ENCODE measurements at regions not wholly inside any gene's neighbourhood (a gene's known extent, or its start where the extent isn't known, plus 50 kb on each side); places are given as distances from the start of the nearest gene placed in this dataset.

- no peaks in the 10 kb centered on the region for H3K36me3 ChIP-seq (ENCODE audit: control insufficient read depth in 2 of 2, insufficient read depth in 2 of 2, low read length in 2 of 2)
- H3K9ac ChIP-seq (ENCODE audit: low read depth in 1 of 2, low read length in 2 of 2), result no peak overlapping the region
- H3K4me1 ChIP-seq (ENCODE audit: control insufficient read depth in 2 of 2, insufficient read depth in 2 of 2, low read length in 2 of 2), result no peaks in the 10 kb centered on the region
- no peaks in the 10 kb centered on the region for H3K9me3 ChIP-seq (ENCODE audit: control insufficient read depth in 2 of 2, low read length in 2 of 2)
- no peak overlapping the region for H3K4me3 ChIP-seq (ENCODE audit: low read length in 2 of 2)
- H3K27ac ChIP-seq (ENCODE audit: low read depth in 2 of 2, low read length in 2 of 2), result no peak overlapping the region
- H3K27me3 ChIP-seq (ENCODE audit: control insufficient read depth in 2 of 2, insufficient read depth in 2 of 2, low read length in 2 of 2), result no peaks in the 10 kb centered on the region
Measured at GRCh38 chr3:29099775-29100174, 181.1 kb upstream of the RBMS3 start.

- no peak overlapping the region for H3K9ac ChIP-seq (ENCODE audit: low read depth in 1 of 2, low read length in 2 of 2)
- no peaks in the 10 kb centered on the region for H3K4me1 ChIP-seq (ENCODE audit: control insufficient read depth in 2 of 2, insufficient read depth in 2 of 2, low read length in 2 of 2)
- H3K4me3 ChIP-seq (ENCODE audit: low read length in 2 of 2), result no peak overlapping the region
- H3K27ac ChIP-seq (ENCODE audit: low read depth in 2 of 2, low read length in 2 of 2), result no peak overlapping the region
- no peaks in the 10 kb centered on the region for H3K27me3 ChIP-seq (ENCODE audit: control insufficient read depth in 2 of 2, insufficient read depth in 2 of 2, low read length in 2 of 2)
- no peaks in the 10 kb centered on the region for H3K9me3 ChIP-seq (ENCODE audit: control insufficient read depth in 2 of 2, low read length in 2 of 2)
- H3K36me3 ChIP-seq (ENCODE audit: control insufficient read depth in 2 of 2, insufficient read depth in 2 of 2, low read length in 2 of 2), result no peaks in the 10 kb centered on the region
Measured at GRCh38 chr3:29100292-29100691, 180.6 kb upstream of the RBMS3 start.

DNA sequence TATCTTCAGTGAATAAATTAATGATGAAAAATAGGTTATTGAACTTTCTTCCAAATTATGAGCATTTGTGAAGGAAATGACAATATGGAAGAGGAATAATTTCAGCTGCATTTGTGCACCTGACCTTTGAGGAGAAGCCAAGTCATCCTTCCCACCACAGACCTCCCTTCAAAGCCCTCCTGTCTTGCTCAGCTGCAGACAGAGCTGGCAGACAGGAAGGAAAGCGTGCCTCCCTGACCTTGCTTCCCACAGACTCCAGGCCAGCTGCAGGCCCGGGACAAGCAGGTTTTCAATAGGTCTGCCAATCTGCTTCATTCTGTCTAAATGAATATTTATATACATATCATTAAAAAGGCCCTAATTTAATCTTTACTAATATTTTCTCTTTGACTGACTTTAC, 152.9 kb upstream of the RBMS3 start:
- Histone ChIP-seq H3K27me3 (ENCODE audit: control insufficient read depth in 2 of 2, insufficient read depth in 2 of 2, low read length in 2 of 2) (no peaks in the 10 kb centered on the region), H3K9ac (ENCODE audit: low read depth in 1 of 2, low read length in 2 of 2) (no peak overlapping the region), H3K27ac (ENCODE audit: low read depth in 2 of 2, low read length in 2 of 2) (no peak overlapping the region), H3K4me1 (ENCODE audit: control insufficient read depth in 2 of 2, insufficient read depth in 2 of 2, low read length in 2 of 2) (no peaks in the 10 kb centered on the region), H3K9me3 (ENCODE audit: control insufficient read depth in 2 of 2, low read length in 2 of 2) (no peaks in the 10 kb centered on the region), H3K4me3 (ENCODE audit: low read length in 2 of 2) (no peak overlapping the region), H3K36me3 (ENCODE audit: control insufficient read depth in 2 of 2, insufficient read depth in 2 of 2, low read length in 2 of 2) (no peaks in the 10 kb centered on the region)

- no peaks in the 10 kb centered on the region for H3K27me3 ChIP-seq (ENCODE audit: control insufficient read depth in 2 of 2, insufficient read depth in 2 of 2, low read length in 2 of 2)
- no peak overlapping the region for H3K27ac ChIP-seq (ENCODE audit: low read depth in 2 of 2, low read length in 2 of 2)
- no peak overlapping the region for H3K4me3 ChIP-seq (ENCODE audit: low read length in 2 of 2)
- H3K9me3 ChIP-seq (ENCODE audit: control insufficient read depth in 2 of 2, low read length in 2 of 2), result no peaks in the 10 kb centered on the region
- H3K9ac ChIP-seq (ENCODE audit: low read depth in 1 of 2, low read length in 2 of 2), result no peak overlapping the region
- no peaks in the 10 kb centered on the region for H3K36me3 ChIP-seq (ENCODE audit: control insufficient read depth in 2 of 2, insufficient read depth in 2 of 2, low read length in 2 of 2)
- H3K4me1 ChIP-seq (ENCODE audit: control insufficient read depth in 2 of 2, insufficient read depth in 2 of 2, low read length in 2 of 2), result no peaks in the 10 kb centered on the region
Measured at GRCh38 chr3:29137601-29138000, 143.3 kb upstream of the RBMS3 start.

DNA sequence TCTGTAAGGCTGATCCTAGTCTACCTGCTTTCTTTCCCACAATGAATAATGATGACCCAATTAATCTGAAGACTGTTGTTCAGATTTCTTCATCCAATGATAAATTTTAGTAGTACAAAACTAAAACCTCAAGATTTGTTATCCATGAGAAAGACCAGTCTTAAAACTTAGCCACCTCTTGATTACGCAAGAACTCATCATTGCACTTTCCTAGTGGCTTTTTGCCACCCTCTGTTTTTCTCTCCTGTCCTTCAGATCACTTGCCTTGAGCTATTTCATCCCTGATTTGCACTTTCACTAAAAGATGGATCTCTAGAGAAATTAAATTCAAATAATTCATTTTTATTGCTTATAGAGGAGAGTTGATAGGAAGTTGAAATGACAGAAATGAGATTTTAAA, 142.7 kb upstream of the RBMS3 start:
- Histone ChIP-seq H3K4me1 (ENCODE audit: control insufficient read depth in 2 of 2, insufficient read depth in 2 of 2, low read length in 2 of 2) (no peaks in the 10 kb centered on the region), H3K27me3 (ENCODE audit: control insufficient read depth in 2 of 2, insufficient read depth in 2 of 2, low read length in 2 of 2) (no peaks in the 10 kb centered on the region), H3K9me3 (ENCODE audit: control insufficient read depth in 2 of 2, low read length in 2 of 2) (no peaks in the 10 kb centered on the region), H3K4me3 (ENCODE audit: low read length in 2 of 2) (no peak overlapping the region), H3K9ac (ENCODE audit: low read depth in 1 of 2, low read length in 2 of 2) (no peak overlapping the region), H3K36me3 (ENCODE audit: control insufficient read depth in 2 of 2, insufficient read depth in 2 of 2, low read length in 2 of 2) (no peaks in the 10 kb centered on the region), H3K27ac (ENCODE audit: low read depth in 2 of 2, low read length in 2 of 2) (no peak overlapping the region)

DNA sequence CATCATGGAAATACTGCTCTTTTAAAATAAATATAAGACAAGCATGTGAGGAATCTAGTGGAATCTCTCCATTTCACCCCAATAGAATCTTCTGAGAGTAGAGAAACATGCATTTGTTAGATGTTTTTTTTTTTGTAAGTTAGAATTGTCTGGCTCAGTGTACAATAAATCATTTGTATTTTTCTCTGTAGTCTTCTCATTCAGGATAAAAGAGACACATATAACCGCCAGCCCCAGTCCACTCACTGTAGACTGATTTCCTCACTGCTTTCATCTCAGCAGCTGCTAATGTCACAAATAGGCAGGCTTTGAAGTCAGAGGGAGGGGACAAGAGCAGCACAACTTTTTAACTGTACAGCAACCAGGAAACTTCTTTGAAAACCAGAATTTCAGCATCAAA, 140.2 kb upstream of the RBMS3 start:
- no peaks in the 10 kb centered on the region for H3K27me3 ChIP-seq (ENCODE audit: control insufficient read depth in 2 of 2, insufficient read depth in 2 of 2, low read length in 2 of 2)
- no peak overlapping the region for H3K9ac ChIP-seq (ENCODE audit: low read depth in 1 of 2, low read length in 2 of 2)
- no peaks in the 10 kb centered on the region for H3K36me3 ChIP-seq (ENCODE audit: control insufficient read depth in 2 of 2, insufficient read depth in 2 of 2, low read length in 2 of 2)
- H3K27ac ChIP-seq (ENCODE audit: low read depth in 2 of 2, low read length in 2 of 2), result no peak overlapping the region
- H3K9me3 ChIP-seq (ENCODE audit: control insufficient read depth in 2 of 2, low read length in 2 of 2), result no peaks in the 10 kb centered on the region
- no peak overlapping the region for H3K4me3 ChIP-seq (ENCODE audit: low read length in 2 of 2)
- no peaks in the 10 kb centered on the region for H3K4me1 ChIP-seq (ENCODE audit: control insufficient read depth in 2 of 2, insufficient read depth in 2 of 2, low read length in 2 of 2)

DNA sequence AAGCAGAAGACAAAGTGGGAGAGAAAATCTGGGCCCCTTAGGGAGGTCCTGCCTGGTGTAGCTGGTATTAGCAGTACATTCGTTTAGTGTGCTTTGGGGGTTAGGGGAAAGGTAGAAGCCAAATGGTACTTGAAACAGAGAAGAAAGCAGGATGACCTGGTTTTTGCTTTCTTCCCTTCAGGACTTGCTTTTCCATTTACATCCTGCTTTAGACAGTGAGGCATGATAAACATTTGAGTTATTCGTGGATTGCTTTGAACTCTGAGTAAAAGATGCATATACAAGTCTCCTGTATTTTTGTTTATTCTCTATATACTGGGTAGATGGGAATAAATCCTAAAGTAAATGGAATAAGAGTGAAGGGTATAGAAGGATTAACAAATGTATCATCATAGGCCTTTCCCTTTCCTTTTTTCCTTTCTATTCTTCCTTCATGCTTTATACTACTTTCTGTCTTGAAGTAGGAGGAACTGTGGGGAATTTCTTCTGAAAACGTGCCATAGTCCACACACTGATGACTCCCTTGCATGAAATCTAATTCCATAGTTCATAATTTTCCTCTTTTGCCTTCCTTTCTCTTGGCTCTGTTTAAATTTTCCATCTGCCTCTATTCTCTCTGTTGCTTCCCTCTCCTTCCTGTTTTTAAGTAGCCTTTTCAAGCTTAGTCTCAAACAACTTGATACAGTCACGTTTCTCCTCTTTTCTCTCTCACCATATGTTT, 139.5 kb upstream of the RBMS3 start:
- no peak overlapping the region for H3K27ac ChIP-seq (ENCODE audit: low read depth in 2 of 2, low read length in 2 of 2)
- no peak overlapping the region for H3K4me3 ChIP-seq (ENCODE audit: low read length in 2 of 2)
- no peaks in the 10 kb centered on the region for H3K4me1 ChIP-seq (ENCODE audit: control insufficient read depth in 2 of 2, insufficient read depth in 2 of 2, low read length in 2 of 2)
- no peaks in the 10 kb centered on the region for H3K36me3 ChIP-seq (ENCODE audit: control insufficient read depth in 2 of 2, insufficient read depth in 2 of 2, low read length in 2 of 2)
- no peak overlapping the region for H3K9ac ChIP-seq (ENCODE audit: low read depth in 1 of 2, low read length in 2 of 2)
- no peaks in the 10 kb centered on the region for H3K27me3 ChIP-seq (ENCODE audit: control insufficient read depth in 2 of 2, insufficient read depth in 2 of 2, low read length in 2 of 2)
- no peaks in the 10 kb centered on the region for H3K9me3 ChIP-seq (ENCODE audit: control insufficient read depth in 2 of 2, low read length in 2 of 2)

DNA sequence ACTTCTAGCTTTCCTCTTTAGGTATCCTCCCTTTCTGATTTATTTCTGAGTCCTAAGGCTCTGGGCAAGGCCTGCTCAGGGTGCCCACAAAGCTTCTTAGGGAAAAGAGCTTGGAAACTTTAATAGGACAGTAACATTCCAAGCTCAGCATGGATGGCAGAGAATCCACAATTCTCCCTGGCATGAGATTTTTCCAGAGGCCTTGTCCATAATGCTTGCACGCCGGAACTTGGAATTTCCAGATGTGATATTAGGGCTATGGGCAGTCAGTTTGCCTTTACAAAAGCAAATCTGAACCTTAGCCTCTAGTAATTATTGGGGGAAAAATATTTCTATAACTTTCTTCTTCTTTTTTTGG, 139.0 kb upstream of the RBMS3 start:
- no peaks in the 10 kb centered on the region for H3K4me1 ChIP-seq (ENCODE audit: control insufficient read depth in 2 of 2, insufficient read depth in 2 of 2, low read length in 2 of 2)
- H3K27ac ChIP-seq (ENCODE audit: low read depth in 2 of 2, low read length in 2 of 2), result no peak overlapping the region
- no peak overlapping the region for H3K4me3 ChIP-seq (ENCODE audit: low read length in 2 of 2)
- no peak overlapping the region for H3K9ac ChIP-seq (ENCODE audit: low read depth in 1 of 2, low read length in 2 of 2)
- H3K9me3 ChIP-seq (ENCODE audit: control insufficient read depth in 2 of 2, low read length in 2 of 2), result no peaks in the 10 kb centered on the region
- no peaks in the 10 kb centered on the region for H3K27me3 ChIP-seq (ENCODE audit: control insufficient read depth in 2 of 2, insufficient read depth in 2 of 2, low read length in 2 of 2)
- H3K36me3 ChIP-seq (ENCODE audit: control insufficient read depth in 2 of 2, insufficient read depth in 2 of 2, low read length in 2 of 2), result no peaks in the 10 kb centered on the region

- no peaks in the 10 kb centered on the region for H3K4me1 ChIP-seq (ENCODE audit: control insufficient read depth in 2 of 2, insufficient read depth in 2 of 2, low read length in 2 of 2)
- H3K9me3 ChIP-seq (ENCODE audit: control insufficient read depth in 2 of 2, low read length in 2 of 2), result no peaks in the 10 kb centered on the region
- no peak overlapping the region for H3K9ac ChIP-seq (ENCODE audit: low read depth in 1 of 2, low read length in 2 of 2)
- no peak overlapping the region for H3K27ac ChIP-seq (ENCODE audit: low read depth in 2 of 2, low read length in 2 of 2)
- no peaks in the 10 kb centered on the region for H3K27me3 ChIP-seq (ENCODE audit: control insufficient read depth in 2 of 2, insufficient read depth in 2 of 2, low read length in 2 of 2)
- no peaks in the 10 kb centered on the region for H3K36me3 ChIP-seq (ENCODE audit: control insufficient read depth in 2 of 2, insufficient read depth in 2 of 2, low read length in 2 of 2)
- no peak overlapping the region for H3K4me3 ChIP-seq (ENCODE audit: low read length in 2 of 2)
Measured at GRCh38 chr3:29143151-29143550, 137.7 kb upstream of the RBMS3 start.

- no peaks in the 10 kb centered on the region for H3K9me3 ChIP-seq (ENCODE audit: control insufficient read depth in 2 of 2, low read length in 2 of 2)
- no peak overlapping the region for H3K27ac ChIP-seq (ENCODE audit: low read depth in 2 of 2, low read length in 2 of 2)
- no peaks in the 10 kb centered on the region for H3K36me3 ChIP-seq (ENCODE audit: control insufficient read depth in 2 of 2, insufficient read depth in 2 of 2, low read length in 2 of 2)
- H3K4me1 ChIP-seq (ENCODE audit: control insufficient read depth in 2 of 2, insufficient read depth in 2 of 2, low read length in 2 of 2), result no peaks in the 10 kb centered on the region
- H3K4me3 ChIP-seq (ENCODE audit: low read length in 2 of 2), result no peak overlapping the region
- H3K9ac ChIP-seq (ENCODE audit: low read depth in 1 of 2, low read length in 2 of 2), result no peak overlapping the region
- H3K27me3 ChIP-seq (ENCODE audit: control insufficient read depth in 2 of 2, insufficient read depth in 2 of 2, low read length in 2 of 2), result no peaks in the 10 kb centered on the region
Measured at GRCh38 chr3:29144361-29144760, 136.5 kb upstream of the RBMS3 start.

GRCh38 chr3:29144807-29145206, 136.1 kb upstream of the RBMS3 start:
- H3K9ac ChIP-seq (ENCODE audit: low read depth in 1 of 2, low read length in 2 of 2), result no peak overlapping the region
- no peaks in the 10 kb centered on the region for H3K36me3 ChIP-seq (ENCODE audit: control insufficient read depth in 2 of 2, insufficient read depth in 2 of 2, low read length in 2 of 2)
- H3K27ac ChIP-seq (ENCODE audit: low read depth in 2 of 2, low read length in 2 of 2), result no peak overlapping the region
- H3K4me3 ChIP-seq (ENCODE audit: low read length in 2 of 2), result no peak overlapping the region
- no peaks in the 10 kb centered on the region for H3K27me3 ChIP-seq (ENCODE audit: control insufficient read depth in 2 of 2, insufficient read depth in 2 of 2, low read length in 2 of 2)
- no peaks in the 10 kb centered on the region for H3K4me1 ChIP-seq (ENCODE audit: control insufficient read depth in 2 of 2, insufficient read depth in 2 of 2, low read length in 2 of 2)
- H3K9me3 ChIP-seq (ENCODE audit: control insufficient read depth in 2 of 2, low read length in 2 of 2), result no peaks in the 10 kb centered on the region
